ENCODE measurements at regions not wholly inside any gene's neighbourhood (a gene's known extent, or its start where the extent isn't known, plus 50 kb on each side); places are given as distances from the start of the nearest gene placed in this dataset.

DNA sequence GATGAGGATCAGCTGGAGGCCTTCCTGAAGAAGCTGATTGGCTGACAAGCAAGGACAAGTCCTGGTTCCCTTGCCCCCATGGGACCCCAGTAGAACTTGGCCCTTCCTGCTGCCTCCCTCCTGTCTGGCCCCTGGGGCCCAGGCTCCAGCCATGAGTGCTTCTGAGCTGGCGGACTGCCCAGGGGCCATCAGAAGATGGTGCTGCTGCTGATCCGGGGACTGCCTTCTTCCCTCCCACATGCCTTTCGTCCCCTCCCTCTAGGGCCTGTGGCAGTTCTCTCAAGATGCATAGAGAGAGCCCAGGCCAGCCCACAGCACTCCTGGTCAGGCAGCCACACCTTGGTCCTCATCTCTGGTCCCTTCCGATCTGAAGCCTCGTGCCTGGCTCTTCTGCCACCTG is 57.9 kb upstream of the PRKACB start:
- TF ChIP-seq EZH2 (IDR thresholded peaks at IDR 0.05; ENCODE audit: borderline replicate concordance, low read depth, low read length, severe bottlenecking) (no peak), POLR2A (IDR thresholded peaks at IDR 0.05; ENCODE audit: low read depth, low read length) (no peak)
- TF ChIP-seq, protein P1, sequence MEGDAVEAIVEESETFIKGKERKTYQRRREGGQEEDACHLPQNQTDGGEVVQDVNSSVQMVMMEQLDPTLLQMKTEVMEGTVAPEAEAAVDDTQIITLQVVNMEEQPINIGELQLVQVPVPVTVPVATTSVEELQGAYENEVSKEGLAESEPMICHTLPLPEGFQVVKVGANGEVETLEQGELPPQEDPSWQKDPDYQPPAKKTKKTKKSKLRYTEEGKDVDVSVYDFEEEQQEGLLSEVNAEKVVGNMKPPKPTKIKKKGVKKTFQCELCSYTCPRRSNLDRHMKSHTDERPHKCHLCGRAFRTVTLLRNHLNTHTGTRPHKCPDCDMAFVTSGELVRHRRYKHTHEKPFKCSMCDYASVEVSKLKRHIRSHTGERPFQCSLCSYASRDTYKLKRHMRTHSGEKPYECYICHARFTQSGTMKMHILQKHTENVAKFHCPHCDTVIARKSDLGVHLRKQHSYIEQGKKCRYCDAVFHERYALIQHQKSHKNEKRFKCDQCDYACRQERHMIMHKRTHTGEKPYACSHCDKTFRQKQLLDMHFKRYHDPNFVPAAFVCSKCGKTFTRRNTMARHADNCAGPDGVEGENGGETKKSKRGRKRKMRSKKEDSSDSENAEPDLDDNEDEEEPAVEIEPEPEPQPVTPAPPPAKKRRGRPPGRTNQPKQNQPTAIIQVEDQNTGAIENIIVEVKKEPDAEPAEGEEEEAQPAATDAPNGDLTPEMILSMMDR (IDR thresholded peaks at IDR 0.05; ENCODE audit: extremely low read depth in 1 of 2, insufficient read depth in 1 of 2, low read depth in 1 of 2, low read length in 2 of 2), result no peak

All from endothelial cell of umbilical vein (primary cell).